Activated CD4-positive, alpha-beta T cell treated with anti-CD3 and anti-CD28 coated beads, Interleukin-2, amount 50 U/mL, for 48 hours (primary cell): ENCODE measurements at regions not wholly inside any gene's neighbourhood (a gene's known extent, or its start where the extent isn't known, plus 50 kb on each side); places are given as distances from the start of the nearest gene placed in this dataset.

ENCODE experiments used
- DNase-seq, 2 experiments: peaks; one replicate each; pipeline ENCODE4 v3.0.0-alpha.2; 2020

DNA sequence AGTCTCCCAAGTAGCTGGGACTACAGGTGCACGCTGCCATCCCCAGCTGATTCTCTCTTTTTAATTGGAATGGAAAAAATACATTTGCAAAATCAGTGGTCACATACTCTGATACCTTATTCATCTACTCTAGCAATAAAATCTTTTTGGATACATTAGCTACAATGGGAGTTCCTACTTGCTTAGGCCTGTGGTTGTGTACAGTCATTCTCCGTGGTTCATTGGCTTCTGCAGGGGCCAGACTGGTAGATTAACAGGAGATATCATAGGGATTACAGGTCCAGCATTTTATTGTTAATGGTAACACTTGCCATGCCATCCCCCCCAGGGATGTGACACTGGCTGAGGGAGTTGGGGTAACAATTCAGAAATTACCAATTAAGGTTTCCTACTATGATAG lies 140.0 kb downstream of the ADAMTS15 start:
- no peak for DNase-seq

DNA sequence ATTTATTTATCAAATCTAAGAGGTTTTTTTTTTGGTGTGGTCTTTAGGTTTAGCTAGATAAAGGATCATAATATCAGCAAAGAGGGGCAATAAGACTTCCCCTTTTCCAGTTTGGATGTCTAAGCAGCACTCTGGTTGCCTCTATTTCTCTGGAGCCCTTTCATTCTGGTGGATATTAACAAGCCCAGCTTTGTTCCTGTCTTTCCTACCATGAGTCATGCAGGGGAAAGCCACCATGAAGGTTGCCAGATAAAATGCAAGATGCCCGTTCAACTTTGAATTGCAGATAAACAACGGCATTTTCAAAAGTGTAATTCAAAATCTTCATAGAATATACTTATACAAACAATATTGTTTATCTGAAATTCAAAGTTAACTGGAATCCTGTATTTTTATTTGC lies 143.6 kb downstream of the ADAMTS15 start:
- no peak for DNase-seq

DNA sequence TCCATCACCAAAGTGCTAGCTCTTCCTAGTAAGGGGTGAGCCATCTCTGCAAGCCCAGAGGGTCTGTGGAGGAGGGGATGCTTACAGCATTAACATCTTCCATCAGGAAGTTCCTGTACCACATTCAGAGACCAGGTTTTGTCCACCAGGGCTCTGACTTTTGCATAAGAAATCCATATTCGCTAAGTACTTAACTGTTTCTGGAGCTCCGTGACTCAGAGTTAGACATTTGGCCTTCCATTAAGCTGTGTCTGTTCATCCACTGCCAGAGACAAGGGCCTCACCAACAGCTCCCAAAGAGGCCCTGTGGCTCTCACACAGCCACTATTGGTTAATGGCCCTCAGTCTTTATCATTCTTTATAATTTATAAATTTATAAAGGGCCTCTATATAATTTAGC lies 144.6 kb downstream of the ADAMTS15 start:
- DNase-seq, result no peak

DNA sequence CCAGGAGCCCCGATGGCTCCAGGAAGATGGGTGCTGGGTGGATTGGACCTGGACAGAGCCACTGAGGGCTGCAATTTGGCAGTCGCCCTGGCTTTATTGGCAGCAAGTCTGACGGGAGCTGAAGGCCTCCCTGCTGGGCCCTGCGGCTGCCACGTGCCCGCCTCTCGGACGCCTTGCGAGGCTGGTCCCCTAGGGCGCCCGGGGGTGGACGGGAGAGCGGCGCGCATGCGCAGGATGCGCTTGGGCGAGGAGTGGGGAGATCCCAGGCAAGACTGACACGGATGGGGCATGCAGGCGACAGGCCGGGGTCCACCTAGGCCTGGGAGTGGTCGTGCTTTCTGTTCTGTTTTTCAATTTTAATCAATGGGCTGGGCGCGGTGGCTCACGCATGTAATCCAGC lies 150.0 kb downstream of the ADAMTS15 start:
- DNase-seq, result no peak

DNA sequence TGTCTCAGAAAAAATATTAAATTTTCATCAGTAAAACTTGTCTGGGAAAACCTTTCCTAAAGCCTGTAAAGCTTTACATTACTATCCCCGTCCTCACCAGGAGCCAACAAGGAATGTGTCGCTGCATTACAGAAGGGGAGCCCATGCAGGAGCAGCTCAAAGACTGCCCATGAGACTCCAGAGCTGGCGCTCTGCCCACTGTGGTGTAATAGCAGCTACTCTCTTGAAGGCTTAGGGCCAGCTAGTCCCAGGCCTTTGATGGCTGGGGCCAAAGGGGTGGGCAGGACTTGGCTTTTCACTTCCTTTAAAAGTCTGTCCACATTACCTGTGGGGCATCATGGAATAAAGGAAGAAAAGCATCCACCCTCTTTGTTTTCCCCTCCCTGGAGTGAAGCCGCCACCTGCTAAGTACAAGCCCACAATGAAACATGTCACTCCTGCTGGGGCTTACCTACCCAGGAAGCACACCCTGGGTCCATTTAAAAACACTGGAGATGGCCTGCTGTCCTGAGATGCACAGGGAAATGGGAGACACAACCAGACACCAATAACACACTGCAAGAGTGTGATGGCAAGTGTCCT lies 150.7 kb downstream of the ADAMTS15 start:
- DNase-seq, result no peak

DNA sequence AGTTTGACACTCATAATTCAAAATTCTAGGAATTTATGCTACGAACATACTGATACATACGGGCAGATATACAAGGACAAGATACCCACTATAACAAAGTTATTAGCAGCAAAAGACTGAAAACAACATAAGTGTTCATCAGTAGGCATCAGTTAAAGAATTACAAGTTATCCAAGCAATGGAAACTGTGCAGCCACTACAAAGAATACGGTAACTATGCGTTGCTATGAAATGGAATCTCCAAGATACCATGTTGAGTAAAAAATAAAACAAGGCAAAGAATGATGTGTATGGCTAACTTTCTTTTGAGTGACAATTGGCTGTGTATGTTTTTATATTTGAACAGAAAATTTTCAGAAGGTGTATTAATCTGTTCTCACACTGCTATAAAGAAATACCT lies 151.7 kb downstream of the ADAMTS15 start:
- DNase-seq, result no peak

DNA sequence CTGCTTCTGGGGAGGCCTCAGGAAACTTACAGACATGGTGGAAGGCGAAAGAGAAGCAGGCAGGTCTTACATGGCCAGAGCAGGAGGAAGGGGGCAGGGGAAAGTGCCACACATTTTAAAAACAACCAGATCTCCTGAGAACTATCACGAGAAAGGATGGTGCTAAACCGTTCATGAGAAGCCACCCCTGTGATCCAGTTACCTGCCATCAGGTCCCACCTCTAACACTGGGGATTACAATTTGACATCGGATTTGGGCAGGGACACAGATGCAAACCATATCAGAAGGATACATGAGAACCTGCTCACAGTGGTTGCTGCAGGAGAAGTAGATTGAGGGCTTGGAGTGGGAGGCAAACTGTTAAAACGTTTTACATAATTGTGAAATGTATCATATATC lies 152.2 kb downstream of the ADAMTS15 start:
- DNase-seq, result no peak

DNA sequence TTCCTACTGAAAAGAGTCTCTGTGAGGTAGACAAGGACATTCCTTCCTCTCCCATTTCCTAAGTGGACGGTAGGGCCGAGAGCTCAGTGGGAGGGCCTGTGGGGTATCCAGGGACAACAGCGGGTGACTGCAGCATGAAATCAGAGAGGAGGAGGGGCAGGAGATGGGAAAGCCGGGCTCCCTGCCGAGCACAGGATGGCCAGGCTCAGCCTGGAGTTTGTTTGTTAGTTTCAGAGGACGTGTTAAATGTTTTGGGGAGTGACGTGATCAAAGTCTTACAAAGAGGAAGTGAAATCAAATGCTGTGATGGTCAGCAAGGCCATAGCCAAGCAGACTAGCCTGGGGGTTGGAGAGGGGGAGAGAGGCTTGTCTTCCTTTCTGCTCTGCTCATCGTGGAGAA lies 152.7 kb downstream of the ADAMTS15 start:
- no peak for DNase-seq

DNA sequence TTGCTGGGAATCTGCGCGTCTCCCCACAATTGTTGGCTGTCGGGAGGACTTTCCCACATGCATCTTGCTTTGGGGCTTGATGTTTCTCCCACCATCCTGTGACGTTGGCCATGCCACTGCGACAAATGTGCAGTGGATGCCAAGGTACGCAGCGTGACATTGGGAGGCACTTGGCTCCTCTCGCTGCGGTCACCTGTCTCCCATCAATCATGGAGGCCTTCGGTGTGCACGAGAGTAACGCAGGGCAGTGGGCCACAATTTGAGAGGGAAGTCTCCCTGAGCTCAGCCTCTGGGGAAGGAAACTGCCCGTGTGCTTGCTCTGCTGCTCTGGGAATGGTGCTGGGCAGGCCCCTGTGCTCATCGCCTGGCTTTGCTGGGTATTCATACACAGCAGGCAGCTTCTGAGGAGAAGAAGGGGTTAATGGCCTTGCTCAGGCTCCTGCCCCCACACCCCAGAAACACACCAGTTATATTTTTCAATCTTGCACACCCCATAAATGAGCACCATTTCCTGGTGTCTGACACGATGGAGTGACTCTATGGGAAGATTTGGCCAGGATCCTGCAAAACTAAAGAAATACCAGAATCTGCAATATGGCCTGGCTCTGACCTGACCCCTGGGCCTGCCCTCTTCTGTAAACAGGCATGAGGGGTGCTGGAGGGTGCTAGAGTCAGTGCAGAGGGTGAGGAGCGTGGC lies 153.5 kb downstream of the ADAMTS15 start:
- no peak for DNase-seq

DNA sequence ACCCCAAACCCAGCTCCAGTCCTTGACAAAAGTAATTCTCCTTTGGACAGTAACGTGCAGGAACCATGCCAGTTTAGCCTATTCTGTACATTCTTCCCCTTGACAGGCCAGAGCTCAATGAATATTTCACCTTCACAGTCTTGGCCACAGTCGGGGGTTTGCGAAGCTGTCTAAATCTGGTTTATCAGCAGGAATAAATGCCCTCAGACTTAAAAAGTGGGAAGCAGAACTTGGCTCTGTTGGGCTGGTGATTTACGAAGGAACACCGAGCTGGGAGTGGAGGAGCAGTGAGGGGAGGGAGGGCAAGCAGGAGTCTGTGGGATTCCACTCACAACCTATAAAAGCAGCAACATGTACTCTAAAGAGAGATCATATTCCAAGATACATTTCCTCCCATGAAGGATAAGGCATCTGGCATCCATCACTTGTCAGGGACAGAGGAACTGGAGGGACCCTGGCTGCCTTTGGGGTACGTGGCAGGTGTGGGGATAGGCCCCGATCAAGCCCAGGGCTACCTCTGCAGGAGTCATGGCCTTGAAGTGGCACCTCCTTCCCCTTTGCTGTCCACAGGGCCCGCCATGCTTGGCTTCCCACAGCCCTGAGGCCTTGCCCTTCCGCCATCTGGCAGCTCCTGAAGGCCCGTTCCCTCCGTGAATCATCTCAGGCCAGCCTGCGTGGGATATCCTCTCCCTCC lies 154.3 kb downstream of the ADAMTS15 start:
- DNase-seq, result no peak

DNA sequence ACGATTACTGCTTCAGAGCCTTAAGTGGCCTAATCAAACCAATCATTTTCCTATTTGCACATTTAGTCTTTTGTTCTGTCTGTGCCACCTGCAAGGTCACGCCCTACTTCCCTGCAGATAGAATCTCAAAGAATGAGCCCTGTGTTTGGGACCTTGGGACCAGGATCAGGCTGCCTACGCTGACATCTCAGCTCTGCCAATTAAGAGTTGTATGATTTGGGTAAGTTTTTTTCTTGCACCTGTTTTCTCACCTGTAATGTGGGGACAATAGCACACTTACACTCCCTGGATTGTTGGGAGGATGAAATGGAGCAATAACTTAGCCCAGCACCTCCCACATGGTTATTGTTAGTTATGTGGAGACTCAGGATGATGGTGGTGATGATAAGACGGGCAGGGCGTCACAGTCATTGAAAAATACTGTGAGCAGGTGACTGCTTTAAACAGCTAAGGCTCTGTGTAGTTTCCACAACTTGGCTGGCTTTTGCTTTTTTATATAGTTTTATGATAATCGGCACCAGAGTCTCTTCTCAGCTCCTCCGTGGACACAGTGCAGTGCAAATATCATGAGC lies 155.0 kb downstream of the ADAMTS15 start:
- no peak for DNase-seq

DNA sequence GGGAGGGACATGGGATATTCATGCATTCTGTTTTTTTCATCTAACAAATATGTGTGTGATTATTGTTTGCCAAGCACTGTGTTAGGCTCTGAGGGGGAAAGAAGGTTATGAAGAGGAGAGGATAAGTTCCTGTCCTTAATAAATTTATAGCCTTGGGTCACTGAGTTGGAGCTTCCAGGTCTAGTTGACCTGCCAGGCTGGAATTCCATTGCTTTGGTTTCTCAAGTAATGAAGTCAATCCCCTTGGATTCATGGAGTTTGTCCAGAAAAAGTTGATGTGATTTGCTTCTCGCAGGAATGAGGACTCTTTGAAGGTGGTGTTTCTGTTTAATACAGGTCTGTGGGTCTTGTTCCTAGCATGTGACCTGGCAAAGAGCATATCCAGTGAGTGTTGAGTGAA lies 156.2 kb downstream of the ADAMTS15 start:
- no peak for DNase-seq

DNA sequence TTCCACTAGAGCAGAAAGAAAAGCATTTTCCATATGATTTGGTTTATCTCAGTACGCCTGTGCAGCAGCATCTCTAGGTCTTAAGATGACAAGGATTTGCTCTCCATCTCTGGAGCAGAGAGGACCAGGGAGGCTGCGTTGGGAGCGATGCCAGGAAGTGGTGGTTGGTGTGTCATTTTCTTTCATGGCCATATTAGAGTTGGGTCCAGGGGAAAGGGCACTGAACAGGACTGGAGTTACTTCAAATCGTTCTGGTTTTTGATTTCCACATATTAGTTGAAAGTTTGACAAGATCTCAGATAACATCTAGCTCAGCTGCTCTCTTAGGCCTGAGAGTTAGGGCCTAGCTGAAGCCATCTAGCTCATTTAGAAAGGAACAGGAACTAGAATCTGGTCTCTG lies 157.7 kb downstream of the ADAMTS15 start:
- DNase-seq, result no peak

DNA sequence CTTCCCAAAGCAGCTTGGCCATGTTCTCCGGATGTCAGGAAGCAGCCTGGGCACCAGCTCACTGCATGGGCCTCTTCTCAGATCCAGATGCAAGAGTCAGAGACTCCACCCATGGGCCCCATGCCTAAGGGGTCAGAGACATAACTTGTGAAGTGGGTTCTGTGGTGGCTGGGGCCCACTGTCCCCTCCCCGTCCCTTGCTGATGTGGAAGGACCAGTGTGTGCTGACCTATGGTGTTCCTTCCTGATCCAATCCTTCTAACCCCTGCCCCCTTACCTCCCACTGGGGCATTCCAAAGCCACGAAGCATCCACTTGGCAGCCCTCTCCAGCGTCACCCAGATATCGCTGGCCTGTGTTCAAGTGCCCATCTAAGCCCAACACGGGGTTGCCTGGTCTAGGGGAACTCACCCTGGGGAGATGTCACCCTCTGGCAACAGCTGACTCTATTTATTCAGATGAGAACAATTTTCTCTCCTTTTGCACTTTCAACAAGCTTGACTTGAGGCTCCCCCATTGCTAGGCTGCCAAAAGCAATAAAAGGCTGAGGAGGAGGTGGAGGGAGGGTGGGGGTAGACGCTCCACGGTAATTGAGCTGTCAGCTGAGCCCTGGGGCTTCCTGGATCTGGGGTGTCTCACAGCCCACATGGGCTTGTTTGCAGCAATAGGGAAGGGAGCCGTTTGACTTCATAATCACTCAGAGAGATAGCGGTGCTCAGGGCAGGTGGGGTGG lies 158.5 kb downstream of the ADAMTS15 start:
- DNase-seq, result no peak

DNA sequence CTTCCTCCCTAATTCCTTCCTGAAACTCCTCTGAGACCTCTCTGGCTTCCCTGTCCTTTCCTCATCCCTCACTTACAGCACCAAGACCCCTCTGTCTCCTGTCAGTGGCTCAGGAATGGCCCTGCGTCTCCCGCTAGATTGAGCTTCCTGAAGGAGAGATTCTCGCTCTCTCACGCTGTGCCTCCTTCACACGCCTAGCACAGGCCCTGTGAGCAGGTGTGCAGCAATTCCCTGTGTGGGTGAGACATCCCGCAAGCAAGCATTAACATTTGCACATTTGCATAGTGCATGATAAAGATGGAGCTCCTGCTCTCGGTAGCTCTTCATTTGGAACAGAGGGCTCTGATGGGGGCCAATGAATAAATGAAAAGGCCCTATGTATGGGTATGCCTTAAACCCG lies 159.8 kb downstream of the ADAMTS15 start:
- no peak for DNase-seq

DNA sequence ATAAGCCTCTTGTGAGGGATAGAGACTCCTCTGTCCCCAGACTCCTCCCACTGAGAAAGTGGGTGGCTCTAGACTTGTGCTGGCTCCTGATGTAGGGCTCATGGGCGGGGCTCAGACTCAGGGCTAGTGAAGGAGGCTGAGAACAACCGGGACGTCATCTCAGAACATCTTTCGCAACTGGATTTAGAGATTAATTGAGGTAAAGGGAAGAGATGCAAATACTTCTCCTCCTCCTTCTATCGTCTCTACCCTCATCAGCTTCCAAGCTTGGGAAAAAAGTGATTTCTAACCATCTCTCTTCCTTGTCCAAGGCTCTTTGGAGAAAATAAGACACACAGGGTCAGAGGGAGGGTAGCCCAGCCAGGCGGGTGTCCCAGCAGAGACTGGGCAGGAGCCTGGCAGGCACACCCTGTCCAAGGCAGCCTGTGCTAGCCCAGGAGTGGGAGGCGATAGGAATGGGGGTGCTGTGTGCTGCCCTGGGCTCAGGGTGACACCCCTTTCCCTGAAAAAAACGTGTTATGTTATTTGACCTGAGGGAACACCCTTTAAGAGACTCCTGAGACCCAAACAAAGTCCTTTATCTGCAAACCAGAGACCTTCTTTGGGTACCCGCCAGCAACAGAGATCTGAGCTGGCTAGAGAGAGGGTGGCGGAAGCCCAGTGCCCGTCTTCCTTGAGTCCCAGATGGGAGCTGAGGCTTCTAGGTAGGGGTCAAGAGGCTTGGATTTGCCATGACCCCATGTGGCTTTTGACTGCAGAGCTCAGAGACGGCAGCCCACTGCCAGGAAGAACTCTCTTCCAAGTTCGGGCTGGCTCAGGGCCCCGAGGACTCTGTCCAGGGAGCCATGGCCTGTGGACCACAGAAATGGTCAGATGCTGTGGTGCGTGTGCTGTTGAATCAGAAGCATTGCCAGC lies 160.9 kb downstream of the ADAMTS15 start:
- no peak for DNase-seq

DNA sequence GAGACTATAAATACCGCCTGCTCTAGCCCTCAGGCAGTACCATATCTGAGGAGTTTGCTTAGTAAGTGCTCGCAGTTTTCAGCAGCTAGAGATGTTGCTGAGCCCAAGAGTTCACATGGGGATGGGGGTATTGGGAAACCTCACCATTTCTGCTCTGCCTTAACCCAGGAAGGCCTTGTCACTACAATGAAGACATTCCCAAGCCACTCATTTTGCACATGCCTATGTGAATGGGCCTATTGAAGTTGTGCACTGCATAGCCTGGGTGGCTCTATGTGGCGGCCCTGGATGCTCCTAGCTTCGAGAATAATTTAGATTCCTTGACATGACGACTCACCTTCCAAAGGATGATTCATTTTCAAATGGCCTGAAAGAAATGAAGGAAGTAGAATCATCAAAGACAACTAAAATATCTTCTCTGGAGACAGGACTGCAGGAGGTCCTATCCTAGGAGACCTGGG lies 163.4 kb downstream of the ADAMTS15 start:
- DNase-seq, result no peak

DNA sequence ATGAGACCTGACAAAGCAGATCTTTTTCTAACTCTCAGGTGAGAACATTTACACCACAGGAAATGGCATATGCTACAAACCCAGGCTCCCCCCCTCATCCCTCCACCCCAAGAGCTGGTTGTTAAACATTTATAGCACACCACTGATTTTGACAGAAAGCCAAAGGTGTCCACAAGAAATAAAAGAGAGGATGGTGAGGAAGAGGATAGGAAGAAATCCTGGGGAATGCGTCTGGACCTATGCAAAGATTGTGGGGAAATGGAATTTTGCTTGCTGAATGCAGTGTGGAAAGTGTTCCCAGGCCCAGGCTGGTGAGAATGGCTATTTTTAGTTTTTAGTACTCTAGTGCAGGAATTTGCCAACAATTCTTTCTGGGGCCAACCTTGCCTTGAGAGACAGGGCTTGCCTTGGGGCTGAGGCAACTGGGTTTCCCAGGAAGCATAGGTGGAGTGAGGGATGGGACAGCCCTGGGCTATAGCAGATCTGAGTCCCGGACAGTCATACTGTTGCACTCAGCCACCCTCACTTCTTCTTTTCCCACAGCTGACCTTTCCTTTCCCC lies 163.9 kb downstream of the ADAMTS15 start:
- no peak for DNase-seq

DNA sequence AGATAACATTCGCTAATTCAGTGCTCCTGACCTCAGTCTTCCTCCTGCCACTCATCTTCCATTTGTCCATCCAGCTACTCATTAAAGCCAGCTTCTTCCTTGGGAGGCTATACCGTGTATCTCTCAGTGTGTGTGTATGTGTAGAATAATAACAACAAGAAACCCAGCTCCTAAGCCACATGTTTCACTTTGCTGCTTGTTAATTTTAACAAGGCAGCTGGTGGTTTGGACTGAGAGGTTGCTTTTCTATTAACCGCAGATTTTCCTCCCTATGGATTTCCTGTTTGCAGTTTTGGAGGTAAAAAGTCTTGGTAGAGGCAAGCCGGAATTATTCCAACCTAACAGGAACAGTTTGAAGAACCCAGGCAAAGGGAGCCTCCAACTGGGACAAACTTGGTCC lies 165.0 kb downstream of the ADAMTS15 start:
- no peak for DNase-seq

DNA sequence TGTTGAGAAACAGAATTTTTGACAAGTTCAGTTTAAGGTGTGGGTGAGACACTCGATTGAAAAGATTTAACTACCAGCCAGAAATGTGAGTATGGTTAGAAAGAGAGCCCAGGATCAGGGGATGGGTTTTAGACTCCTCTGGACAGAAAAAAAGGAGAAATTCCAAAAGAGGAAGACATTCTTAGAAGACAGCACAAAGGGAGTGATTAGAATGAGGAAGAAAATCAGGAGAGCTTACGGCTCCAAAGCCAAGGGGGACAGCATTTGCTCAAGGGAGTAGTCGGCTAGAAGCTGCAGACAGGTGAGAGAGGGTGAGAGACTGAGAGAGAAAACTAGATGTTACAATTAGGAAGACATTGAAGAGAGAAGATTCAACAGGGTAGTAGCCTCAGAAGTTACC lies 166.1 kb downstream of the ADAMTS15 start:
- no peak for DNase-seq

DNA sequence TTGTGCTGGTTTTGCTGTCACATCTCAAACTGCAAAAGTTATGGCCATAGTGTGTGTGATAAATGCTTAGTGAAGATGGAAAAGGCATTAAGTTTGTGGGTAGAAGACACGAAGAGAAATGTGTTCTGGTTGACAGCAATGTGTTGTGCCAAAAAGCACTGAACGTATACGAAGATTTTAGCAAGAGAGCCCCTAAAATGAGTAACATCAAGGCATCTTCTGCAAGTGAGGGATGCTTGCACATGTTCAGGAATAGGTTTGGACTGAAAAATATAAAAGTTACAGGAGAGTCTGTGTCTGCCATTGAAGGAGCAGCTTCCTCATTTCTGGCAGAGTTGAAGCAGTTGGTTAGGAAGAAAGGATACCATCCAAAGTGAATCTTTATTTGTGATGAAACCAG lies 167.1 kb downstream of the ADAMTS15 start:
- no peak for DNase-seq

DNA sequence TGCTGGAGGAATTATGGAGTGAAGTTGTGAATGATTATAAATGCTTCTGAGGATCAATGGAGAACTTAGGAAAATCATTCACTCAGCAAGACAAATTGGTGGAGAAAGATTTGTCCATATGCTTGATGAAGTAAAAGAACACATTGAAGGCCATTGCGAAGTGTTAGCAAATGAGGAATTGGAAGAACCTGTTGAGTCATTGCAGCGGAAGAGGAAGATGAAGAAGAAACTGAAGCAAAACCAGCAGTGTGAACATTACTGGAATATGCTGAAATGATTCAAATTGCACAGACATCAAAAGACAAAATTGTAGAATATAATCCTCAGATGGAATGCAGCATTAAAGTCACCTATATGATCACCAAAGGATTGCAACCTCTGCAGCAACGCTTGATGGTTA lies 168.1 kb downstream of the ADAMTS15 start:
- no peak for DNase-seq
